Liver (tissue), 8 donors: ENCODE measurements at regions not wholly inside any gene's neighbourhood (a gene's known extent, or its start where the extent isn't known, plus 50 kb on each side); places are given as distances from the start of the nearest gene placed in this dataset.

Experiments
- DNase-seq: peaks from one replicate; pipeline ENCODE4 v3.0.0-alpha.2; 2017; ENCODE audit warnings: low spot score
- H3K27ac ChIP-seq, 2 donors: one replicate each; pipeline ENCODE4 v1.7.0; 2013; ENCODE audit warnings: inconsistent platforms in 2 of 2, low read length in 2 of 2, control low read depth in 1 of 2, low read depth in 1 of 2, mild to moderate bottlenecking in 1 of 2
- H3K27me3 ChIP-seq, 4 donors: one replicate each; pipeline versions ENCODE4 v1.6.1 to v1.7.0; 2013; ENCODE audit warnings: low read length in 3 of 4, inconsistent platforms in 1 of 4, mild to moderate bottlenecking in 1 of 4, moderate library complexity in 1 of 4; ENCODE audit not compliant: control insufficient read depth in 4 of 4, insufficient read depth in 4 of 4
- H3K36me3 ChIP-seq, 4 donors: one replicate each; pipeline versions ENCODE4 v1.6.1 to v1.7.0; 2013; ENCODE audit warnings: low read length in 3 of 4, mild to moderate bottlenecking in 3 of 4, low read depth in 1 of 4, moderate library complexity in 1 of 4; ENCODE audit not compliant: control insufficient read depth in 4 of 4, insufficient read depth in 3 of 4
- H3K4me1 ChIP-seq, 4 donors: one replicate each; pipeline versions ENCODE4 v1.6.1 to v1.7.0; 2013; ENCODE audit warnings: low read length in 3 of 4, mild to moderate bottlenecking in 3 of 4, moderate library complexity in 1 of 4; ENCODE audit not compliant: control insufficient read depth in 4 of 4, insufficient read depth in 4 of 4
- H3K4me3 ChIP-seq, 3 donors: one replicate each; pipeline versions ENCODE4 v1.6.1 to v1.7.0; 2013; ENCODE audit warnings: low read length in 3 of 3, control low read depth in 1 of 3, low read depth in 1 of 3, mild to moderate bottlenecking in 1 of 3
- H3K9ac ChIP-seq, 2 donors: one replicate each; pipeline ENCODE4 v1.7.0; 2013; ENCODE audit warnings: low read length in 2 of 2, mild to moderate bottlenecking in 2 of 2, moderate library complexity in 2 of 2, control low read depth in 1 of 2, low read depth in 1 of 2
- H3K9me3 ChIP-seq, 4 donors: one replicate each; pipeline versions ENCODE4 v1.6.1 to v1.7.0; 2013; ENCODE audit warnings: low read length in 3 of 4; ENCODE audit not compliant: control insufficient read depth in 4 of 4
- EGR1 ChIP-seq, 2 donors: IDR thresholded peaks; 2 replicates each; pipeline ENCODE4 v1.6.1; 2016 to 2018; ENCODE audit warnings: antibody characterized with exemption in 2 of 2, low read depth in 2 of 2
- FOXA1 ChIP-seq: IDR thresholded peaks from 2 replicates; pipeline ENCODE4 v1.6.1; 2016; ENCODE audit warnings: antibody characterized with exemption
- FOXA2 ChIP-seq: IDR thresholded peaks from 2 replicates; pipeline ENCODE4 v1.6.1; 2016; ENCODE audit warnings: antibody characterized with exemption
- GABPA ChIP-seq, 2 donors: IDR thresholded peaks in 1 of 2; conservative IDR thresholded peaks in 1 of 2; 2 replicates each; pipeline ENCODE4 v1.6.1; 2016; ENCODE audit warnings: antibody characterized with exemption in 2 of 2, mild to moderate bottlenecking in 1 of 2, moderate library complexity in 1 of 2
- HNF4A ChIP-seq, 2 donors: conservative IDR thresholded peaks; 2 replicates each; pipeline ENCODE4 v1.6.1; 2016; ENCODE audit warnings: antibody characterized with exemption in 2 of 2, mild to moderate bottlenecking in 2 of 2
- HNF4G ChIP-seq: IDR thresholded peaks from 2 replicates; pipeline ENCODE4 v1.6.1; 2016; ENCODE audit warnings: antibody characterized with exemption
- JUND ChIP-seq, 2 donors: IDR thresholded peaks; 2 replicates each; pipeline ENCODE4 v1.6.1; 2016; ENCODE audit warnings: antibody characterized with exemption in 2 of 2
- NR2F2 ChIP-seq: IDR thresholded peaks from 2 replicates; pipeline ENCODE4 v1.6.1; 2016; ENCODE audit warnings: antibody characterized with exemption
- RAD21 ChIP-seq, 2 donors: IDR thresholded peaks; 2 replicates each; pipeline ENCODE4 v1.6.1; 2016; ENCODE audit warnings: antibody characterized with exemption in 2 of 2, mild to moderate bottlenecking in 2 of 2
- RXRA ChIP-seq, 2 donors: IDR thresholded peaks; 2 replicates each; pipeline ENCODE4 v1.6.1; 2017 to 2018; ENCODE audit warnings: antibody characterized with exemption in 2 of 2, mild to moderate bottlenecking in 1 of 2
- SP1 ChIP-seq: IDR thresholded peaks from 2 replicates; pipeline ENCODE4 v1.6.1; 2018; ENCODE audit warnings: antibody characterized with exemption, mild to moderate bottlenecking
- TAF1 ChIP-seq: conservative IDR thresholded peaks from 2 replicates; pipeline ENCODE4 v1.6.1; 2016; ENCODE audit warnings: antibody characterized with exemption, mild to moderate bottlenecking
- YY1 ChIP-seq: IDR thresholded peaks from 2 replicates; pipeline ENCODE4 v1.6.1; 2016; ENCODE audit warnings: antibody characterized with exemption, mild to moderate bottlenecking
- WGBS: extraction: QIAGEN DNeasy Blood & Tissue Kit; methylation state at CpG from one replicate; pipeline ENCODE4 v1.1.7; 2013; 5-methylcytosine and 5-hydroxymethylcytosine counted together
- TF ChIP-seq, protein P1 (sequence below): fragments of 150-350 bp; IDR thresholded peaks from 2 replicates; pipeline ENCODE4 v1.5.1; 2017; ENCODE audit warnings: improper control_type of control experiment, low read depth, low read length; ENCODE audit not compliant: missing input control
- TF ChIP-seq, protein P2 (sequence below): IDR thresholded peaks from 2 replicates; pipeline ENCODE4 v1.6.1; 2016; ENCODE audit warnings: antibody characterized with exemption
- TF ChIP-seq, protein P3 (sequence below): IDR thresholded peaks from 2 replicates; pipeline ENCODE4 v1.6.1; 2016; ENCODE audit warnings: antibody characterized with exemption, mild to moderate bottlenecking
- TF ChIP-seq, protein P4 (sequence below): IDR thresholded peaks from 2 replicates; pipeline ENCODE4 v1.6.1; 2016; ENCODE audit warnings: antibody characterized with exemption
- TF ChIP-seq, protein P5 (sequence below): IDR thresholded peaks from 2 replicates; pipeline ENCODE4 v1.6.1; 2016; ENCODE audit warnings: antibody characterized with exemption
- donor health status: healthy.
- donor health status: healthy.
- donor health status: healthy.
- donor health status: healthy.
- donor health status: healthy.

DNA sequence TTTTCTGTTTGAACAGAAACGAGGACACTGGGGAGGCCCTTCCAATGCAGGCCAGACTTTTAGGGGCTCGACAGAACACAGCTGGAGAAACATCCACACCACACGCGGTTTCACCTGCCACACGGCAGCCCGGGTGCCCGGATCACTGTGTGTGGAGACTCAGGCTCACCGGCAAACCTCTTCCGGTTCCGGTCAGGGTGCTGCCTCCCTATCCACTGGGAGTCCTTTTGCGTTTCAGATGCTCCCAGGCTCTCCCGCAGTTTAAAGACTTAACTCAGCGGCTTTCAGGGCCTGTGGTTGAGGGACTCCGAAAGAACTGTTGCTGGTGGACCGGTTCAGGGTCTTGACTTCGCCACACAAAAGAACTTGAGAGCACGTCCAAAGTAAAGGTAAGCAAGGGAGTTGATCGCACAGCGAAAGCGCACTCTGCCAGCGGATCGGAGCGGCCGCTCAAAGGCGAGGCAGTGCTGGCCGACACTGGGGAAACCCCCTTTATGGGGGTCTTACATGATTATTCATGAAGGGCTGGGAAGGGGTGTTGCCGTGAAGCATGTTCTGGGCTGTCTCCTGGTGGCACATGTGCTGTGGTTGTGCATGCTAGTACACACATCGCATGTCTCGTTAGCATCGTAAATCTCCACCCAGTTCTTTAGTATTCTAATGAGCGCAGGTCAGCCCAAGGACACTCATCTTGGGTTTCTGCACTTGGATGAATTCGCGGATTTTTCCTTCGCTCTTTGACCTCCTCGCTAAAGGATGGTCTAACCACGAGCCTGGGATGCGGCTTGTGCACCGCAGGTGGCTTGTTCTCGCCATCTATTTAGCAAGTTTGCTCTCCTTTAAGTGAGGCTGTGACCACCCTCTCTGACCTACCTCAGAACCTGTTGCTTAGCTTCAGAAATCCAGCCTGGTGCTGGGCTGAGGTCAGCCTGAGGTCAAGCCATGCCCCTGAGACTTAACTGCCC lies 180.3 kb downstream of the CDH26 start:
- TF ChIP-seq GABPA (IDR thresholded peaks at IDR 0.05 in 1 of 2, conservative IDR thresholded peaks at IDR 0.05 in 1 of 2) (peak; percentile 75 to 83), JUND (IDR thresholded peaks at IDR 0.05) (no peak)
- WGBS = 68% methylated on average over 39 of the region's 39 CpGs
- Histone ChIP-seq H3K36me3 (no peaks in the 10 kb centered on the region), H3K27me3 (no peaks in the 10 kb centered on the region), H3K27ac (no peak overlapping the region), H3K4me1 (peaks cover 0 to under 1% (median 0%) of the 10 kb centered on the region in 4 donors), H3K9me3 (no peaks in the 10 kb centered on the region), H3K9ac (no peak overlapping the region), H3K4me3 (peak overlapping the region in 2 of 3 donors; percentile 28 to 51)
- DNase-seq = no peak

DNA sequence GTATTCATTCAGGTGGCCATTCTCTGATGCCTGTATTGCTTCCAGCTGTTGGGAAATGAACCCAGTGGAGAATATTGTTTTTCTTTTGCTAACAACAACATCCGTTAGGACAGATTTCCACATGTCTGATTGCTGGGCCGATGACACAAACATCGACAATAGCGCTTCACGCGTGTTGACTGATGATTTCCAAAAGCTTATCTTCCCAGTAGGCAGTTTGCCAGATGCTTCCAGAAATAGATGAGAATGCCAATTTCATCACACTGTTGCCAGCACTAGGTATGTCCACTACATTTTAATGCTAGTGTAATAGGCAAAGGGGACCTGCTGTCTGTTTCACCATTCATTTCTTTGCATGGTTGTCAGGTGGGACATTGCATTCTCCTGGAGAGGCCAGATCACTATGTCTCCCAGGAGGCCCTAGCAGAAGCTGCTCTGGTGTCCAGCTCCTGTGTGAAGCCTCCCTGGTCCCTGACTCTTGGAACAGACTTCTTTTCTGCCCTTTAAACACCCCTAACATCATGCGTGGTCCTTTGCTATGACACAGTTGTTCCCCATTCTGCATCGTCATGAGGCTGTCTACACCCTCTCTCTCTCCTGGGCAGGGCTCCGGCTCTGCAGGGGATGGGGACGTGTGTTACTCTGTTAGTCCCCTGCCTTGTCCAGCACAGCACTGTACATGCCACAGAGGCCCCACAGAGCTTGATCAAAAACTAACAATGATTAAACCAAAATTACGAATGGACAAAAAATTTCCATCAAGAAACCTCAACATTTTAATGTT lies 181.6 kb downstream of the CDH26 start:
- Histone ChIP-seq H3K9ac (no peak overlapping the region), H3K4me1 (no peaks in the 10 kb centered on the region), H3K27me3 (no peaks in the 10 kb centered on the region), H3K4me3 (no peak overlapping the region), H3K9me3 (no peaks in the 10 kb centered on the region), H3K27ac (no peak overlapping the region), H3K36me3 (no peaks in the 10 kb centered on the region)
- WGBS = 51% methylated on average over 11 of the region's 11 CpGs
- TF ChIP-seq, protein P1, sequence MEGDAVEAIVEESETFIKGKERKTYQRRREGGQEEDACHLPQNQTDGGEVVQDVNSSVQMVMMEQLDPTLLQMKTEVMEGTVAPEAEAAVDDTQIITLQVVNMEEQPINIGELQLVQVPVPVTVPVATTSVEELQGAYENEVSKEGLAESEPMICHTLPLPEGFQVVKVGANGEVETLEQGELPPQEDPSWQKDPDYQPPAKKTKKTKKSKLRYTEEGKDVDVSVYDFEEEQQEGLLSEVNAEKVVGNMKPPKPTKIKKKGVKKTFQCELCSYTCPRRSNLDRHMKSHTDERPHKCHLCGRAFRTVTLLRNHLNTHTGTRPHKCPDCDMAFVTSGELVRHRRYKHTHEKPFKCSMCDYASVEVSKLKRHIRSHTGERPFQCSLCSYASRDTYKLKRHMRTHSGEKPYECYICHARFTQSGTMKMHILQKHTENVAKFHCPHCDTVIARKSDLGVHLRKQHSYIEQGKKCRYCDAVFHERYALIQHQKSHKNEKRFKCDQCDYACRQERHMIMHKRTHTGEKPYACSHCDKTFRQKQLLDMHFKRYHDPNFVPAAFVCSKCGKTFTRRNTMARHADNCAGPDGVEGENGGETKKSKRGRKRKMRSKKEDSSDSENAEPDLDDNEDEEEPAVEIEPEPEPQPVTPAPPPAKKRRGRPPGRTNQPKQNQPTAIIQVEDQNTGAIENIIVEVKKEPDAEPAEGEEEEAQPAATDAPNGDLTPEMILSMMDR = no peak
- peak; percentile 54 for TF ChIP-seq YY1
- TF ChIP-seq GABPA (IDR thresholded peaks at IDR 0.05 in 1 of 2, conservative IDR thresholded peaks at IDR 0.05 in 1 of 2) = peak in 1 of 2 donors; percentile 61
- TF ChIP-seq, protein P2, sequence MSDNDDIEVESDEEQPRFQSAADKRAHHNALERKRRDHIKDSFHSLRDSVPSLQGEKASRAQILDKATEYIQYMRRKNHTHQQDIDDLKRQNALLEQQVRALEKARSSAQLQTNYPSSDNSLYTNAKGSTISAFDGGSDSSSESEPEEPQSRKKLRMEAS = peak; percentile 60
- no peak for TF ChIP-seq HNF4G
- TF ChIP-seq FOXA2 = peak; percentile 66
- TF ChIP-seq, protein P3, sequence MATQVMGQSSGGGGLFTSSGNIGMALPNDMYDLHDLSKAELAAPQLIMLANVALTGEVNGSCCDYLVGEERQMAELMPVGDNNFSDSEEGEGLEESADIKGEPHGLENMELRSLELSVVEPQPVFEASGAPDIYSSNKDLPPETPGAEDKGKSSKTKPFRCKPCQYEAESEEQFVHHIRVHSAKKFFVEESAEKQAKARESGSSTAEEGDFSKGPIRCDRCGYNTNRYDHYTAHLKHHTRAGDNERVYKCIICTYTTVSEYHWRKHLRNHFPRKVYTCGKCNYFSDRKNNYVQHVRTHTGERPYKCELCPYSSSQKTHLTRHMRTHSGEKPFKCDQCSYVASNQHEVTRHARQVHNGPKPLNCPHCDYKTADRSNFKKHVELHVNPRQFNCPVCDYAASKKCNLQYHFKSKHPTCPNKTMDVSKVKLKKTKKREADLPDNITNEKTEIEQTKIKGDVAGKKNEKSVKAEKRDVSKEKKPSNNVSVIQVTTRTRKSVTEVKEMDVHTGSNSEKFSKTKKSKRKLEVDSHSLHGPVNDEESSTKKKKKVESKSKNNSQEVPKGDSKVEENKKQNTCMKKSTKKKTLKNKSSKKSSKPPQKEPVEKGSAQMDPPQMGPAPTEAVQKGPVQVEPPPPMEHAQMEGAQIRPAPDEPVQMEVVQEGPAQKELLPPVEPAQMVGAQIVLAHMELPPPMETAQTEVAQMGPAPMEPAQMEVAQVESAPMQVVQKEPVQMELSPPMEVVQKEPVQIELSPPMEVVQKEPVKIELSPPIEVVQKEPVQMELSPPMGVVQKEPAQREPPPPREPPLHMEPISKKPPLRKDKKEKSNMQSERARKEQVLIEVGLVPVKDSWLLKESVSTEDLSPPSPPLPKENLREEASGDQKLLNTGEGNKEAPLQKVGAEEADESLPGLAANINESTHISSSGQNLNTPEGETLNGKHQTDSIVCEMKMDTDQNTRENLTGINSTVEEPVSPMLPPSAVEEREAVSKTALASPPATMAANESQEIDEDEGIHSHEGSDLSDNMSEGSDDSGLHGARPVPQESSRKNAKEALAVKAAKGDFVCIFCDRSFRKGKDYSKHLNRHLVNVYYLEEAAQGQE = no peak
- TF ChIP-seq JUND (IDR thresholded peaks at IDR 0.05) = no peak
- TF ChIP-seq, protein P4, sequence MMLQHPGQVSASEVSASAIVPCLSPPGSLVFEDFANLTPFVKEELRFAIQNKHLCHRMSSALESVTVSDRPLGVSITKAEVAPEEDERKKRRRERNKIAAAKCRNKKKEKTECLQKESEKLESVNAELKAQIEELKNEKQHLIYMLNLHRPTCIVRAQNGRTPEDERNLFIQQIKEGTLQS = no peak
- TF ChIP-seq, protein P5, sequence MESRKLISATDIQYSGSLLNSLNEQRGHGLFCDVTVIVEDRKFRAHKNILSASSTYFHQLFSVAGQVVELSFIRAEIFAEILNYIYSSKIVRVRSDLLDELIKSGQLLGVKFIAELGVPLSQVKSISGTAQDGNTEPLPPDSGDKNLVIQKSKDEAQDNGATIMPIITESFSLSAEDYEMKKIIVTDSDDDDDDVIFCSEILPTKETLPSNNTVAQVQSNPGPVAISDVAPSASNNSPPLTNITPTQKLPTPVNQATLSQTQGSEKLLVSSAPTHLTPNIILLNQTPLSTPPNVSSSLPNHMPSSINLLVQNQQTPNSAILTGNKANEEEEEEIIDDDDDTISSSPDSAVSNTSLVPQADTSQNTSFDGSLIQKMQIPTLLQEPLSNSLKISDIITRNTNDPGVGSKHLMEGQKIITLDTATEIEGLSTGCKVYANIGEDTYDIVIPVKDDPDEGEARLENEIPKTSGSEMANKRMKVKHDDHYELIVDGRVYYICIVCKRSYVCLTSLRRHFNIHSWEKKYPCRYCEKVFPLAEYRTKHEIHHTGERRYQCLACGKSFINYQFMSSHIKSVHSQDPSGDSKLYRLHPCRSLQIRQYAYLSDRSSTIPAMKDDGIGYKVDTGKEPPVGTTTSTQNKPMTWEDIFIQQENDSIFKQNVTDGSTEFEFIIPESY = peak; percentile 38
- TF ChIP-seq SP1 = no peak
- TF ChIP-seq FOXA1 = no peak
- TF ChIP-seq TAF1 = no peak
- TF ChIP-seq RXRA (IDR thresholded peaks at IDR 0.05) = peak in 1 of 2 donors; percentile 79
- TF ChIP-seq HNF4A (conservative IDR thresholded peaks at IDR 0.05) = peak in 1 of 2 donors; percentile 74
- TF ChIP-seq NR2F2 = no peak
- no peak for TF ChIP-seq EGR1 (IDR thresholded peaks at IDR 0.05; ENCODE audit: low read depth in 2 of 2)
- no peak for TF ChIP-seq RAD21 (IDR thresholded peaks at IDR 0.05)
- no peak for DNase-seq
